Mucosa of descending colon (tissue), 3 donors: ENCODE measurements at regions not wholly inside any gene's neighbourhood (a gene's known extent, or its start where the extent isn't known, plus 50 kb on each side); places are given as distances from the start of the nearest gene placed in this dataset.

ENCODE experiments used
- ATAC-seq: fragments of 200-7000 bp; cut with Tn5 transposase; one replicate; pipeline ENCODE4 v1.9.1; 2020; ENCODE audit warnings: mild to moderate bottlenecking, moderate library complexity
- DNase-seq, 3 donors: peaks; one replicate each; pipeline ENCODE4 v3.0.0-alpha.2; 2020
- H3K36me3 ChIP-seq: fragments of 200-600 bp; one replicate; pipeline ENCODE4 v1.8.0; 2021; ENCODE audit warnings: low read depth, mild to moderate bottlenecking
- H3K4me1 ChIP-seq: fragments of 200-600 bp; one replicate; pipeline ENCODE4 v1.8.0; 2021; ENCODE audit warnings: low read depth, mild to moderate bottlenecking
- H3K4me3 ChIP-seq: fragments of 200-600 bp; one replicate; pipeline ENCODE4 v1.8.0; 2021; ENCODE audit warnings: mild to moderate bottlenecking
- H3K9me3 ChIP-seq: fragments of 200-600 bp; one replicate; pipeline ENCODE4 v1.8.0; 2021; ENCODE audit warnings: mild to moderate bottlenecking
- intact Hi-C, 2 donors: fragments of 100-400 bp; cut with DNase I in 1 of 2; cut with micrococcal nuclease in 1 of 2; formaldehyde crosslinking; loops; one replicate each; pipeline versions ENCODE4 v1.11.0 to v1.11.1; 2022; cut with DNase I, micrococcal nuclease
- TF ChIP-seq, protein P1 (sequence below): fragments of 200-600 bp; IDR thresholded peaks from one replicate; pipeline ENCODE4 v1.8.0; 2022; ENCODE audit warnings: antibody characterized with exemption, mild to moderate bottlenecking
- donor health status: DM: no; HTN: no; CAD: no; lungs with moderate emphysema.
- donor health status: DM: no; HTN: no; CAD: no.
- donor health status: DM: no; HTN: yes; CAD: no.

DNA sequence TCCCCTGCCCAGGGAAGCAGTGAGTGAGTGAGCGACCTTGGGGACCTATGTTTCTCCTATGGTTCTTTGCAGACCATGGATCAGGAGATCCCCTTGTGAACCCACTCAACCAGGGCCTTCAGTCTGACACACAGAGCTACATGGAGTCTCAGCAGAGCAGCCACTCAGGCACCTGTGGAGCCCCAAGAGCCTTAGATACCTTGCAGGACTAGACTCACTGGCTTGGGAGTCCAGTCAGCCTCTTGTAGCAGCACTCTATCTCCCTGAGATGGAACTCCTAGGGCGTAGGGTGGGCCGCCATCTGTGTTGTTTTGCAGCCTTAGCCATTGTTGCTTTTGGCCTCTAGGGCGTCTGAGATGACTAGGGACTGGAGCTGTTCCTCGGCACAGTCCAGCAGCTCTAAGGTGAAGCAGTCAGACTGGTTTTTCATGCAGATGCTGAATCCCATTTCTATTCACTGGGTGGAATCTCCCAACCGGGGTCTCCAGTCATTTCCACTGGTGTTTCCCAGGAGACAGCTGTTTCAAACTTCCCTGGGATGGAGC is 284.6 kb upstream of the RPS23 start:
- Histone ChIP-seq H3K4me1 (no peaks in the 10 kb centered on the region), H3K36me3 (no peaks in the 10 kb centered on the region), H3K4me3 (no peak overlapping the region), H3K9me3 (no peaks in the 10 kb centered on the region)
- ATAC-seq (no peak), DNase-seq (no peak)
- intact Hi-C loops, result no loop called here
- TF ChIP-seq, protein P1, sequence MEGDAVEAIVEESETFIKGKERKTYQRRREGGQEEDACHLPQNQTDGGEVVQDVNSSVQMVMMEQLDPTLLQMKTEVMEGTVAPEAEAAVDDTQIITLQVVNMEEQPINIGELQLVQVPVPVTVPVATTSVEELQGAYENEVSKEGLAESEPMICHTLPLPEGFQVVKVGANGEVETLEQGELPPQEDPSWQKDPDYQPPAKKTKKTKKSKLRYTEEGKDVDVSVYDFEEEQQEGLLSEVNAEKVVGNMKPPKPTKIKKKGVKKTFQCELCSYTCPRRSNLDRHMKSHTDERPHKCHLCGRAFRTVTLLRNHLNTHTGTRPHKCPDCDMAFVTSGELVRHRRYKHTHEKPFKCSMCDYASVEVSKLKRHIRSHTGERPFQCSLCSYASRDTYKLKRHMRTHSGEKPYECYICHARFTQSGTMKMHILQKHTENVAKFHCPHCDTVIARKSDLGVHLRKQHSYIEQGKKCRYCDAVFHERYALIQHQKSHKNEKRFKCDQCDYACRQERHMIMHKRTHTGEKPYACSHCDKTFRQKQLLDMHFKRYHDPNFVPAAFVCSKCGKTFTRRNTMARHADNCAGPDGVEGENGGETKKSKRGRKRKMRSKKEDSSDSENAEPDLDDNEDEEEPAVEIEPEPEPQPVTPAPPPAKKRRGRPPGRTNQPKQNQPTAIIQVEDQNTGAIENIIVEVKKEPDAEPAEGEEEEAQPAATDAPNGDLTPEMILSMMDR, result no peak

DNA sequence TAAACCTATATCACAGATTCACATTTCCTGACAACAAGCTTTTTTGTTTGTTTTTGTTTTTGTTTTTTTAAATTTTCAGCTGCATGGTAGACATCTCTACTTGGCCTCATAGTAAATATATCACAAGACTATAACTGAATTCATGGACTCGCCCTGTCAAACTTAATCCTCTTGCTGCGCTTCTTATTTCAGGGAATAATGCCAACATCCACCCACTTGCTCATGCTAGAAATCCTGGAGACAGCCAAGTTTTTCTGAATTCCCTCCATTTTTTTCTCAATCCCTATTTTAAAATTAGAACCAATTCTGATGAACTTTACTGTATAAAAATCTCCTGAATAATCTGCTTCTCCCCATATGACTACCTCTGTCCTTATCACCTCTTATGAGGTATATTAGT is 283.6 kb upstream of the RPS23 start:
- TF ChIP-seq, protein P1, result no peak
- H3K36me3 ChIP-seq, result no peaks in the 10 kb centered on the region
- H3K4me3 ChIP-seq, result no peak overlapping the region
- H3K4me1 ChIP-seq, result no peaks in the 10 kb centered on the region
- intact Hi-C loops, result no loop called here
- ATAC-seq (no peak), DNase-seq (no peak)
- H3K9me3 ChIP-seq, result no peaks in the 10 kb centered on the region

DNA sequence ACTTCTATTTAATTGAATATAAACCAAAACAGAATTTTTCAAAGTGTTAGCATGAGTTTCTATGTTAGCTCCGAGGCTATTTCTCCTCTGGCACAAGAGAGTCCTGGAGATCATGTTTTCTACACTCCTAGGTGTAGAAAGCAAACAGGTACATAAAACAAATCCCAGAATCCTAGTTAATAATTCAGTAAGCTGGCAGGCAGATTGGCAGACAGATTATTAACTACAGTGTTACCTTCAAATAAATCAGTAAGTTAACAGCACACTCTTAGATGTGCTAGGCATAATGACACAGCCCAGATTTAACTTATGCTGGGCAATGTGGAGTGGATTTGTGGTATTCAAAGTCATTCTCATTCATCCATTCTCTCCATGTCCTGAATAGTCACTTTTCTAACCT is 282.8 kb upstream of the RPS23 start:
- intact Hi-C loops, result no loop called here
- H3K4me1 ChIP-seq, result no peaks in the 10 kb centered on the region
- TF ChIP-seq, protein P1, result no peak
- no peak overlapping the region for H3K4me3 ChIP-seq
- no peaks in the 10 kb centered on the region for H3K36me3 ChIP-seq
- ATAC-seq (no peak), DNase-seq (no peak)
- H3K9me3 ChIP-seq, result no peaks in the 10 kb centered on the region

DNA sequence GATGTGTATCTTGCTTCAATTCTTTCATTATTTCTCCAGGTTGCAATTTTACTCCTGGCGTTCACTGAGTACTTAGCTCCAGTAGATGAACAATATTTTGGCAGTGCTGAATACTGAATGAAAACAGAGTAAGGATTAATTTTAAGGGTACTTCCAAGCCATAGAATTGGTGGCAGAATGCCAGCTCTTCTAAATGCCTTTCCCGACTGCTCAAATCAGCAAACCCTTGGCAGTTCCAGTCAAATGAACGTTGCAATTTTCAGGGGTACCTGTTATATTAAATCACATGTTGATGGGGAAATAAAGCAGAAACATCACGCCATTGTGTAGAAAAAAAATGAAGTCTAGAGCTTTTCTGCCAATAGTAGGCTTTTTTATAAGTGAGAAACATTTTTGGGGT is 282.4 kb upstream of the RPS23 start:
- Histone ChIP-seq H3K36me3 (no peaks in the 10 kb centered on the region), H3K4me1 (no peaks in the 10 kb centered on the region), H3K4me3 (no peak overlapping the region), H3K9me3 (no peaks in the 10 kb centered on the region)
- intact Hi-C loops, result no loop called here
- TF ChIP-seq, protein P1, result no peak
- no peak for ATAC-seq
- DNase-seq, result no peak

DNA sequence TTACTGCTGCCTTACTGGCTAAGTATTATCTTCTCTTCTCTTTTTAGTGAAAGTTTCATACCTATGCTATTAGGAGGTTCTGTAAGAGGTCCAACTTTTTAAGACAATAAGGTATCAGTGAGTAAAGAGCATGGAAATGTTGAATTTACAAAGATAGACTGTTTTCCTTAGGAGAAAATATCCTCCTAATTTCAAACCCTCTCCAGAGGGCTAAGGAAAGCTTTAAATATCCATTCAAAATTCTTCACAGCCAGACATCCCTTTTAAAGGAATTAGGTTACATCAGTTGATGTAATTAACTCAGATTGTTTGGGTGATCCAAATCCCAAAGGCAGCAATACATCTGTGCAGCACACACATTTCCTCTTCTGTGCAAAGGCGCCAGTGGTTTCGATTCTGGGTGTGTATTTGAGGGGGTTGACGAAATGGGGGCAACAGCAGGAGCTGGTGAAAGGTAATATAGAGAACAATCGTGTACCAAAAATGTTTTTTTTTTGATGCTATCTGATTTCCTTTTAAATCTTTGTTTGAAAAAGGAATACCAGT is 273.8 kb upstream of the RPS23 start:
- intact Hi-C loops, result no loop called here
- no peak overlapping the region for H3K4me3 ChIP-seq
- H3K9me3 ChIP-seq, result no peaks in the 10 kb centered on the region
- no peaks in the 10 kb centered on the region for H3K4me1 ChIP-seq
- ATAC-seq (no peak), DNase-seq (no peak)
- TF ChIP-seq, protein P1, result no peak
- H3K36me3 ChIP-seq, result no peaks in the 10 kb centered on the region

DNA sequence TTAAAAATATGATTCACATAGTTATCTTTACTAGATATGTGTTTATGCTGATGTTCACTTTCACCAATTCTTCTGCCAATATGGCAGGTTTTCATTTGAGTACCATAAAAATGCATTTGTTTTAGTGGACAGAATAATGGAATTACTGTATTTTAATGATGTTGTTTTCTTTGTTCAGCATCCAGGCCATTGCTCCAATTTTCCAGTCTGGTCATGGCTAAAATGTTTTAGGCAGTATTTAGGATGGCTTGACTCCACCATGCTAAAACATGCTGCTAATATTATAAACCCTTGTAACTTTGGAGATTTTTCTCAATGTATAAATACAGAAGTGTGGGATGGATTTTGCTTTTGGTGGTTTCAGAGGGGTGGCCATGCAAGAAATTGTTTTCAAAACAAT is 273.0 kb upstream of the RPS23 start:
- ATAC-seq (no peak), DNase-seq (no peak)

More for the DNA sequence above, 273.0 kb upstream of the RPS23 start:
- Histone ChIP-seq H3K9me3 (no peaks in the 10 kb centered on the region), H3K36me3 (no peaks in the 10 kb centered on the region), H3K4me3 (no peak overlapping the region), H3K4me1 (no peaks in the 10 kb centered on the region)
- TF ChIP-seq, protein P1, result no peak
- intact Hi-C loops, result no loop called here
